Astrocyte (in vitro differentiated cells and primary cell): ENCODE measurements at regions not wholly inside any gene's neighbourhood (a gene's known extent, or its start where the extent isn't known, plus 50 kb on each side); places are given as distances from the start of the nearest gene placed in this dataset.

ENCODE experiments used
- EZH2 ChIP-seq: IDR thresholded peaks from 2 replicates; pipeline ENCODE4 v1.6.1; 2012; ENCODE audit warnings: mild to moderate bottlenecking, low read length, inconsistent platforms; ENCODE audit not compliant: insufficient read depth
- TF ChIP-seq, protein P1 (sequence below): IDR thresholded peaks from 2 replicates; pipeline ENCODE4 v1.5.1; 2011; ENCODE audit warnings: low read depth, mild to moderate bottlenecking, inconsistent platforms, low read length, moderate library complexity; ENCODE audit not compliant: insufficient read depth

DNA sequence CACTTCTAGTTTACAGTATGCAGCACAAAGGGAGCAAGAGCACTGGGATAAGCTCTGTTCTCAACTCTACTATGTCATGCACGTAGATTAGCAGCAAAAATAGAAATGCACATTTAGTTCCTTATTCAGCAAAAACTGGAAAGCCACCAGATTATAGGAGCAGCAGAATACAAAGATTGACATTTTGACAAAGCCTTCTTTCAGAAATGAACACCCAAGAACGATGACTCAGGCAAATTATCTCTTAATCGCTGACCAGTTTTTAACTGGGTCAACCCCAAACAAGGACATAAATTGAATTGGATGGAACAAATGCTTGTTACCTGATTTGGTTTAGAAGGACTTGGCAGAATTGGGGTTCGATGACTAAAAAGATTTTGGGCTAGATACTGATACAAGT is 775.3 kb upstream of the HS3ST1 start:
- no peak for TF ChIP-seq EZH2
- TF ChIP-seq, protein P1, sequence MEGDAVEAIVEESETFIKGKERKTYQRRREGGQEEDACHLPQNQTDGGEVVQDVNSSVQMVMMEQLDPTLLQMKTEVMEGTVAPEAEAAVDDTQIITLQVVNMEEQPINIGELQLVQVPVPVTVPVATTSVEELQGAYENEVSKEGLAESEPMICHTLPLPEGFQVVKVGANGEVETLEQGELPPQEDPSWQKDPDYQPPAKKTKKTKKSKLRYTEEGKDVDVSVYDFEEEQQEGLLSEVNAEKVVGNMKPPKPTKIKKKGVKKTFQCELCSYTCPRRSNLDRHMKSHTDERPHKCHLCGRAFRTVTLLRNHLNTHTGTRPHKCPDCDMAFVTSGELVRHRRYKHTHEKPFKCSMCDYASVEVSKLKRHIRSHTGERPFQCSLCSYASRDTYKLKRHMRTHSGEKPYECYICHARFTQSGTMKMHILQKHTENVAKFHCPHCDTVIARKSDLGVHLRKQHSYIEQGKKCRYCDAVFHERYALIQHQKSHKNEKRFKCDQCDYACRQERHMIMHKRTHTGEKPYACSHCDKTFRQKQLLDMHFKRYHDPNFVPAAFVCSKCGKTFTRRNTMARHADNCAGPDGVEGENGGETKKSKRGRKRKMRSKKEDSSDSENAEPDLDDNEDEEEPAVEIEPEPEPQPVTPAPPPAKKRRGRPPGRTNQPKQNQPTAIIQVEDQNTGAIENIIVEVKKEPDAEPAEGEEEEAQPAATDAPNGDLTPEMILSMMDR: no peak
